NOMO-1 treated with DMSO at 0.1 percent for 48 hours (cell line): ENCODE measurements at regions not wholly inside any gene's neighbourhood (a gene's known extent, or its start where the extent isn't known, plus 50 kb on each side); places are given as distances from the start of the nearest gene placed in this dataset.
A peak's percentile ranks its signal among the peaks of the same experiment; 100 is the strongest.

Source experiments
- DNase-seq: peaks from one replicate; lab custom pipeline; 2025; ENCODE audit not compliant: unreplicated experiment; lab: John Stamatoyannopoulos, UW

GRCh38 chr3:18835021-18835420, 313.3 kb upstream of the KCNH8 start:
- DNase-seq, result no peak

- DNase-seq, result peak; percentile 23
Observed at GRCh38 chr3:18830087-18830486, 318.2 kb upstream of the KCNH8 start.

GRCh38 chr3:18828637-18829036, 319.7 kb upstream of the KCNH8 start:
- DNase-seq, result no peak

GRCh38 chr3:18827664-18828063, 320.6 kb upstream of the KCNH8 start:
- peak; percentile 49 for DNase-seq

DNA sequence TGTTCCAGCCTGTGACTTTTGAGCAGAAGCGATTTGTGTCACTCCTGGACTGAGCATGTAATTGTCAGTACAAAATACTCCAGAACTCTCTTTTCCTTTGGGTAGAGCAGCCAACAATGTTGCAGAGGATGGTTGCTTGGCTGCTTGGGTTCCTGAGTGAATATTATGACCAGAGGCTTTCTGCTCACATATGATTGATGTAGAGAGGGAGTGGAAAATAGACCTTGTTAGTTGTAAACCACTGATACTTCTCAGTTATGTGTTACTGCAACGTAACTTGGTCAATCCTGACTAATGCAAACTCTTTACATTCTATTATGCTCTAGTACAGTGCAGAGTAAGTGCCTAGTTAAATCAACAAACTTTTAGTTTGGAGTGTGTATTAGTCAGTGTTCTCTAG, 322.6 kb upstream of the KCNH8 start:
- peak; percentile 54 for DNase-seq

DNA sequence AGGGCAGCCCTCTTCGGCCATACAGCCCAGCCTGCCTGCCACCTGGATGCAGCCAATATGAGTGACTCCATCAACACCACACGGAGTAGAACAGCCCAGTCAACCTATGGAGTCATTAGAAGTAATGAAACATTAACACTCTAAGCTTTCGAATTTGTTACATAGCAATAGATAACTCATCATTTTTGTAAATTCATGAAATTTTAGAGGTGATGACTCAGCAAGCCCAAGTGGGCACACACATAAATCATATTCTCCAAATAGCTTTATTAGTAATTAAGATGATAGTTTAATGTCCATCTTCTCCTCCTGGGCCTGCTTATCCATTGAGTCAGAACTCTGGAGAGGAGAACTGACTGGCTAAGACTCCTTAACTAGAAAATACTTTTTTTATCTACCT, 335.0 kb upstream of the KCNH8 start:
- DNase-seq, result no peak

DNA sequence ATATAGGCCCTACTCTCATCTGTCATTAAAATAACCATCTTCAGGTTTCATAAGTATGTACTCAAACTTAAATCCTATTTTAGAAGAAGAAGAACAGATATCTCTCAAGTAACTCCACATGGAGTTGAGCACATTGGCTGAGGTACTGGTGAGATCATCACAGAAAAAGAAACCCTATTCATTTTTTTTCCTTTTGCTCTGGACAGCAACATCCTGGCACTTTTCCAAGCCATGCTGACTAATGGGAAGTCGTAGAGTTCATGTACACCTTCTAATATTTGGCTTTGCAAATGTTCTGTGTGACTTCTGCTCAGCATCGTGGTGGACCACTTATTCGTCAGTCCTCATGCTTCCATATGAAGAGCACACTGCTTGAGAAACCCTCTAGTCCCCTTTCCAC, 336.0 kb upstream of the KCNH8 start:
- DNase-seq, result no peak

DNA sequence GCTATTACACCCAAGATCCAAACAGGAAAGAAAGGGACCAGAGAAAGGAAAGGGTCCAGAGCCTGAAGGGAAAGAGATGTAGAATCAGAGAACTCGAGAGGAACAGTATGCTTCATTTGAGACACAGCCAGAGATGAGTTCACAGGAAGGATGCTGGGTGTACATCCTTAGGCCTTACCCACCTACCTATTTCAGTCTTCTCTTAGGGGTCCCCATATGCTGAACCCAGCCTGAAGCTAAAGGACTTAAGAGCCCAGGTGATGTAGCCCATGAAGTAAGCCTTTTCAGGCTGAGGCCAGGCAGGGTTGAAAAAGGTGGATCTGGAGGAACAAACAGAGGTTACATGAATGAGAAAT, 338.0 kb upstream of the KCNH8 start:
- DNase-seq, result no peak

DNA sequence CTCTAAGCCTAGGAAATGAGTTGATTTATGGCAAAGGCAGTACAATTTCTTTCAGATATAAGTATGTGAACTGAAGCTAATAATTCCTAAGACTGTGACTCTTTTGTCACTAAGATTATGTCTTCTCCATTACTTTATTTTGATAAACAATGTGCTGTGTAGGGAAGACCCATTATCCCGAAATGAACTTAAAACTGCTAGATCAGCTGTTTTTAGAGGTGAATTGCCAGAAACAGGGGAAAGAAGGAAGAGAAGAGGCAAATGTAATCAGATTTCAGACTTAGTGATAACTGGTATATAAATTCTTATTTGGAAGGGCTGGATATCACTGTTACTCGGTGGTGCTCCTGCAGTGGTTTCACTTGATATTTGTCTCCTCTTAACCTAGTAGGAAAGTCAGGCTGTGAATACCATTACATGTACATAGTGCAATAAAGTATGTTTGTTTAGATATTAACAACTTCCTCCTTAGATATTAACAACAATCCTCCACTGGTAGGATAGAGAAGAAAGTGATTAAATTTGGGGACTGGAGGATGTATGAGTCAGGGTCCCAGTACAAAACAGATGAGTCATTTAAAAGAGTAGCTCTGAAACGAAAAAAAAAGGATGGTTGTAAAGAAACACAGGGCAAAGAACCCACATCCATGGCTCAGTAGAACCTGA, 338.5 kb upstream of the KCNH8 start:
- no peak for DNase-seq

GRCh38 chr3:18808429-18808828, 339.9 kb upstream of the KCNH8 start:
- no peak for DNase-seq

- no peak for DNase-seq
Observed at GRCh38 chr3:18807593-18807992, 340.7 kb upstream of the KCNH8 start.

- DNase-seq, result no peak
Observed at GRCh38 chr3:18806633-18807032, 341.7 kb upstream of the KCNH8 start.

DNA sequence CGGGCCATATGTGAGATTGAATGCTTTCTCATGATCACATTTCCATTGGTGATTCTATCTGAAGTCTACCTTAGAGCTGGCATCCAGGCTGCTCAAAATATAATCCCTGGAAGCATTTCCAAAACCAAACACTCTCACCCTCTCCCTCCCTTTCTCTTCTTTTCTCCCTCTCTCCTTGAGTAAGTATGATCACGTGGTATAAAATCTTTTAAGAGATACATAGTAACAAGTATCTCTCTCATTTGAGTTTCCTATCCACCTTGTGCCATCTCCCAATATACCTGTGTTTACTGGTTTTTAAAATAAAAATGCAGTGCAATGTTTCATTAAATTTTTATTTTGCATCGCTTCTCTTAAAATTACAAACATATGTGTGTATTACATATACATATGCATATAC, 350.9 kb upstream of the KCNH8 start:
- DNase-seq, result no peak

DNA sequence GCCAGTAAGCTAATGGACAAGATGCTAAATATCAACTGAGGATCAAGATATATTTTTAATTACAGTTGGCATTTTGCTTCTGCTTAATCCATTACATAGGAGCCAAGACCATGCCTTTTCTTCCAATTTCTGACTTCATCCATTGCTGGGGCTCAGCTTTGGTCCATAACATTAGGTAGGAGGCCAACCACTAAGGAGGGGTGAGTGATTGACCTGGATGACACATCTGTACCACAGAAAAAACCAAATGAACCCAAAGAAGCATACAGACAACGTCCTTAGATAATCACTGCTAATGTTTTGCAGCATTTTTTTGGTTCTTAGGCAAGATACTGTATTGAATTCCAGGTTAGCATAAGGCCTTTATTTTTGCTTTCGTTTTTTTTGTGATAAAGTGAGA, 353.2 kb upstream of the KCNH8 start:
- DNase-seq, result no peak

DNA sequence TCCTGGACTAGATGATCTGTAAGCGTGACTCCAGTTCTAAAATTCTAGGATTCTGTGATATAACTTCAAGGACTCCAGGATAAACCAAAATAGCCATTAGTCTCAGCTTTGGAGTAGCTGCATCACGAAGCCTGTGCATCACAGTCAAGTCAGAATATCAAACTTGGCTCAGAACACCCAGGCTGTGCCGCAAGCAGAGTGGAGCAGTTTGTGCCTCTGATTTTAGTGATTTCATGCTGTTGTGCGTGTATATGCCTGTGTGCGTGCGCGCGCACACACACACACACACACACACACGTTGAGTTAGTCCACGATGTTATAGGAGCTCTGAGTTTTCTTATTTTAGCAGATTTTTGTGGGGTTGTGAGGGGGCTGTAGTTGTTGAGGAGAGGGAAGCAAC, 356.6 kb upstream of the KCNH8 start:
- DNase-seq, result no peak

GRCh38 chr3:18791182-18791581, 357.1 kb upstream of the KCNH8 start:
- no peak for DNase-seq

DNA sequence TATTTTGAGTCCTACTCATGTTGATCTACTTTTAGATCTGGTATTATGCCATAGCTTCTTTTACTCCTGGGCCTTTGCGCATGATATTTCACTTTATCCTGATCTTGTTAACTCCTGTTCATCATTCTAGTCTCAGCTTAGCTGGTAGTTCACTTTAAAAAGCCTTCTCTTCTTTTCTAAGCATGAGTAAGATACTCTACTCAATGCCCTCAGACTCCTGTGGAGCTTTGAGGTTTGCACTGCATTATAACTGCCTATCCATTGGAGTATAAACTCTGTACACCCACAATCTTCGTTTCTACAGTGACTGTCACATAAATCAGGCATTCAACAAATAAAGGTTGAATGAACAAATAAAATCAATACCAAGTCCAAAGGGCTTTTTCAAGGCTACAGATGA, 357.9 kb upstream of the KCNH8 start:
- no peak for DNase-seq

DNA sequence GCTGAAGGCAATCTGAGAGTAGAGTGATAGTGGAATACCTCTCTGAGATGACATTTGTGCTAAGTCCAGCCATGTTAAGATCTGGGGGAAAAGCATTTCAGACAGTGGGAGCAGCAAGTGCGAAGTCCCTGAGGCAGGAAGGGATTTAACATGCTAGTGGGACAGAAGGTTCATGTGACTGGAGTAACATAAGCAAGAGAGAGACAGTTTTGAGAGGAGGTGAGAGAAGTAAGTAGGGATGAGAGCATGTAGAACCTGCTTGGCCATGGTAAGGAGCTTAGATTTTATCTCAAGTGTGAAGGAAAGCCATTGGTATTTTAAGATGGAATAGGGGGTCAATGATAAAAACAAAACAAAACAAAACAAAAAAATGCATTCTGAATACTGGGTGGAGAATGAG, 358.6 kb upstream of the KCNH8 start:
- DNase-seq, result no peak

- peak; percentile 59 for DNase-seq
Observed at GRCh38 chr3:18787441-18787840, 360.9 kb upstream of the KCNH8 start.

GRCh38 chr3:18786650-18787323, 361.5 kb upstream of the KCNH8 start:
- peak; percentile 15 for DNase-seq

GRCh38 chr3:18782191-18782590, 357.1 kb upstream of the SATB1 start:
- no peak for DNase-seq

- no peak for DNase-seq
Observed at GRCh38 chr3:18780959-18781358, 355.8 kb upstream of the SATB1 start.

GRCh38 chr3:18779704-18780103, 354.6 kb upstream of the SATB1 start:
- no peak for DNase-seq
